H9 (cell line): ENCODE measurements at regions not wholly inside any gene's neighbourhood (a gene's known extent, or its start where the extent isn't known, plus 50 kb on each side); places are given as distances from the start of the nearest gene placed in this dataset.

Source experiments
- DNase-seq: peaks from one replicate; pipeline ENCODE4 v3.0.0-alpha.2; 2017
- H2AFZ ChIP-seq: one replicate; pipeline ENCODE4 v1.6.1; 2013; ENCODE audit warnings: mild to moderate bottlenecking, low read length, control low read depth, moderate library complexity
- H2AK5ac ChIP-seq: 2 replicates; pipeline ENCODE4 v1.6.1; 2013; ENCODE audit warnings: low read length, control low read depth, mixed read lengths; ENCODE audit not compliant: insufficient read length
- H2BK120ac ChIP-seq: one replicate; pipeline ENCODE4 v1.6.1; 2013; ENCODE audit warnings: low read depth, mild to moderate bottlenecking, low read length, control low read depth, inconsistent platforms; ENCODE audit not compliant: poor library complexity, severe bottlenecking
- H2BK12ac ChIP-seq: 2 replicates; pipeline ENCODE4 v1.6.1; 2013; ENCODE audit warnings: low read length, control low read depth, mixed read lengths, low read depth; ENCODE audit not compliant: insufficient read length
- H2BK15ac ChIP-seq: 2 replicates; pipeline ENCODE4 v1.6.1; 2013; ENCODE audit warnings: low read depth, low read length, control low read depth
- H2BK20ac ChIP-seq: one replicate; pipeline ENCODE4 v1.6.1; 2013; ENCODE audit warnings: low read depth, mild to moderate bottlenecking, low read length, control low read depth, inconsistent platforms; ENCODE audit not compliant: poor library complexity, severe bottlenecking
- H2BK5ac ChIP-seq: 2 replicates; pipeline ENCODE4 v1.6.1; 2013; ENCODE audit warnings: low read length, control low read depth, mixed read lengths; ENCODE audit not compliant: insufficient read length
- H3K14ac ChIP-seq: 2 replicates; pipeline ENCODE4 v1.6.1; 2013; ENCODE audit warnings: low read length, control low read depth; ENCODE audit not compliant: insufficient read depth
- H3K18ac ChIP-seq: 2 replicates; pipeline ENCODE4 v1.6.1; 2013; ENCODE audit warnings: low read depth, mild to moderate bottlenecking, mixed read lengths, low read length, control low read depth; ENCODE audit not compliant: insufficient read length
- H3K23ac ChIP-seq: 2 replicates; pipeline ENCODE4 v1.6.1; 2013; ENCODE audit warnings: low read length, control low read depth, mixed read lengths, low read depth; ENCODE audit not compliant: insufficient read length
- H3K23me2 ChIP-seq: 2 replicates; pipeline ENCODE4 v1.6.1; 2013; ENCODE audit warnings: low read depth, mild to moderate bottlenecking, mixed read lengths, low read length, control low read depth; ENCODE audit not compliant: insufficient read length, poor library complexity, severe bottlenecking
- H3K27ac ChIP-seq: 2 replicates; pipeline ENCODE4 v1.5.1; 2013; ENCODE audit warnings: low read length, control low read depth, mixed read lengths, low read depth; ENCODE audit not compliant: insufficient read length
- H3K27me3 ChIP-seq: 2 replicates; pipeline ENCODE4 v1.6.1; 2013; ENCODE audit warnings: low read length, control low read depth, inconsistent platforms; ENCODE audit not compliant: insufficient read depth
- H3K4ac ChIP-seq: 2 replicates; pipeline ENCODE4 v1.6.1; 2013; ENCODE audit warnings: low read depth, mild to moderate bottlenecking, control low read depth, inconsistent platforms, low read length, moderate library complexity
- H3K4me1 ChIP-seq: 2 replicates; pipeline ENCODE4 v1.6.1; 2013; ENCODE audit warnings: low read length, control low read depth, inconsistent platforms; ENCODE audit not compliant: insufficient read depth
- H3K4me2 ChIP-seq: 2 replicates; pipeline ENCODE4 v1.6.1; 2013; ENCODE audit warnings: low read length, control low read depth, mixed read lengths; ENCODE audit not compliant: insufficient read length, insufficient read depth
- H3K56ac ChIP-seq: 2 replicates; pipeline ENCODE4 v1.6.1; 2013; ENCODE audit warnings: low read depth, mild to moderate bottlenecking, mixed read lengths, low read length, control low read depth; ENCODE audit not compliant: insufficient read length
- H3K79me1 ChIP-seq: 2 replicates; pipeline ENCODE4 v1.6.1; 2013; ENCODE audit warnings: low read depth, mild to moderate bottlenecking, moderate library complexity, low read length, control low read depth, inconsistent platforms; ENCODE audit not compliant: insufficient read depth, poor library complexity, severe bottlenecking
- H3K79me2 ChIP-seq: 2 replicates; pipeline ENCODE4 v1.6.1; 2013; ENCODE audit warnings: low read length, control low read depth, inconsistent platforms; ENCODE audit not compliant: insufficient read depth
- H3K9ac ChIP-seq: 2 replicates; pipeline ENCODE4 v1.6.1; 2013; ENCODE audit warnings: low read length, control low read depth, mixed read lengths; ENCODE audit not compliant: insufficient read length; ENCODE audit errors: extremely low read depth
- H3K9me3 ChIP-seq: one replicate; pipeline ENCODE4 v1.6.1; 2013; ENCODE audit warnings: low read depth, low read length, inconsistent platforms; ENCODE audit not compliant: control insufficient read depth
- H3T11ph ChIP-seq: one replicate; pipeline ENCODE4 v1.6.1; 2013; ENCODE audit warnings: mild to moderate bottlenecking, low read length, control low read depth, inconsistent platforms
- H4K20me1 ChIP-seq: one replicate; pipeline ENCODE4 v1.6.1; 2013; ENCODE audit not compliant: control insufficient read depth, insufficient read length, insufficient read depth
- H4K5ac ChIP-seq: 2 replicates; pipeline ENCODE4 v1.6.1; 2013; ENCODE audit warnings: low read depth, mild to moderate bottlenecking, mixed read lengths, low read length, control low read depth; ENCODE audit not compliant: insufficient read length
- H4K8ac ChIP-seq: replicated peaks from 2 replicates; pipeline ENCODE4 v1.6.1; 2013; ENCODE audit warnings: low read length, control low read depth, mixed read lengths, low read depth; ENCODE audit not compliant: insufficient read length
- H4K91ac ChIP-seq: 2 replicates; pipeline ENCODE4 v1.6.1; 2013; ENCODE audit warnings: low read depth, mild to moderate bottlenecking, moderate library complexity, mixed read lengths, low read length, control low read depth; ENCODE audit not compliant: insufficient read length
- H3K27ac Mint-ChIP-seq, 3 experiments: 2 replicates in 2 of 3; 3 replicates in 1 of 3; pipeline ENCODE4 v1.8.0; 2020 to 2021; ENCODE audit warnings: mixed read lengths in 3 of 3, mild to moderate bottlenecking in 1 of 3, moderate library complexity in 1 of 3
- H3K27me3 Mint-ChIP-seq: 2 replicates; pipeline ENCODE4 v1.8.0; 2021; ENCODE audit warnings: low read depth, mild to moderate bottlenecking, moderate library complexity, mixed read lengths
- H3K36me3 Mint-ChIP-seq, 3 experiments: 2 replicates in 2 of 3; 3 replicates in 1 of 3; pipeline ENCODE4 v1.8.0; 2020 to 2021; ENCODE audit warnings: low read depth in 3 of 3, mixed read lengths in 3 of 3; ENCODE audit not compliant: insufficient read depth in 1 of 3
- H3K4me1 Mint-ChIP-seq, 2 experiments: 2 replicates each; pipeline ENCODE4 v1.8.0; 2020; ENCODE audit warnings: mixed read lengths in 2 of 2
- H3K4me3 Mint-ChIP-seq, 2 experiments: 2 replicates in 1 of 2; 3 replicates in 1 of 2; pipeline ENCODE4 v1.8.0; 2020 to 2021; ENCODE audit warnings: mild to moderate bottlenecking in 2 of 2, mixed read lengths in 2 of 2, moderate library complexity in 1 of 2
- H3K9me3 Mint-ChIP-seq, 2 experiments: 2 replicates in 1 of 2; 3 replicates in 1 of 2; pipeline ENCODE4 v1.8.0; 2020; ENCODE audit warnings: mild to moderate bottlenecking in 2 of 2, mixed read lengths in 2 of 2, moderate library complexity in 1 of 2
- CTCF ChIP-seq: fragments of 200-600 bp; sonication (generic); conservative IDR thresholded peaks from 3 replicates; pipeline ENCODE4 v1.8.0; 2021; ENCODE audit warnings: antibody characterized with exemption, mild to moderate bottlenecking
- WGBS: extraction: QIAGEN DNeasy Blood & Tissue Kit; methylation state at CpG from one replicate; pipeline ENCODE4 v1.1.7; 2013; ENCODE audit warnings: missing lambda C conversion rate, low lambda C conversion rate, mixed read lengths; ENCODE audit not compliant: insufficient read length; ENCODE audit errors: extremely low coverage; 5-methylcytosine and 5-hydroxymethylcytosine counted together

GRCh38 chr1:165147799-165148198 is 208.7 kb downstream of the LMX1A start:
- H3K14ac ChIP-seq, result no peak overlapping the region
- no peak overlapping the region for H3K23ac ChIP-seq
- H3K79me2 ChIP-seq, result no peaks in the 10 kb centered on the region
- H4K20me1 ChIP-seq, result no peaks in the 10 kb centered on the region
- no peaks in the 10 kb centered on the region; the same call in 1 of the 2 replicates for H3K27me3 ChIP-seq
- TF ChIP-seq CTCF, result no peak
- H3K4me1 ChIP-seq, result no peaks in the 10 kb centered on the region
- H2AFZ ChIP-seq, result no peak overlapping the region
- Mint-ChIP-seq H3K4me3 (no peak overlapping the region), H3K4me1 (peaks cover under 1 to 3% of the 10 kb centered on the region in 2 experiments; a peak in 3 of 4 replicates), H3K27me3 (peaks cover 33% of the 10 kb centered on the region), H3K9me3 (no peaks in the 10 kb centered on the region), H3K36me3 (no peaks in the 10 kb centered on the region), H3K27ac (no peak overlapping the region)
- no peak overlapping the region for H4K91ac ChIP-seq
- H3K18ac ChIP-seq, result no peak overlapping the region
- H2BK120ac ChIP-seq, result no peak overlapping the region
- H3K4ac ChIP-seq, result no peak overlapping the region
- H3K23me2 ChIP-seq, result no peaks in the 10 kb centered on the region
- no peaks in the 10 kb centered on the region for H3K79me1 ChIP-seq
- H3K9me3 ChIP-seq, result no peaks in the 10 kb centered on the region
- no peak overlapping the region for H3K27ac ChIP-seq
- H3T11ph ChIP-seq, result no peak overlapping the region
- H4K8ac ChIP-seq, result no peak overlapping the region
- no peak overlapping the region for H2BK15ac ChIP-seq
- DNase-seq, result no peak
- no peak overlapping the region for H3K4me2 ChIP-seq
- WGBS, result no CpG with 5 or more reads among the region's 2 CpGs
- no peak overlapping the region for H4K5ac ChIP-seq
- H2BK5ac ChIP-seq, result no peak overlapping the region
- no peak overlapping the region for H2BK12ac ChIP-seq
- no peak overlapping the region for H2BK20ac ChIP-seq
- H2AK5ac ChIP-seq, result no peak overlapping the region
- no peak overlapping the region for H3K56ac ChIP-seq
- no peak overlapping the region for H3K9ac ChIP-seq
